Neural crest cell (in vitro differentiated cells): ENCODE measurements at regions not wholly inside any gene's neighbourhood (a gene's known extent, or its start where the extent isn't known, plus 50 kb on each side); places are given as distances from the start of the nearest gene placed in this dataset.
A peak's percentile ranks its signal among the peaks of the same experiment; 100 is the strongest.

Experiments
- DNase-seq: peaks from one replicate; pipeline ENCODE4 v3.0.0; 2021; ENCODE audit warnings: low read depth, mixed read lengths, low spot score
- H3K27ac Mint-ChIP-seq: one replicate; pipeline ENCODE4 v1.8.0; 2021; ENCODE audit warnings: mild to moderate bottlenecking, mixed read lengths; ENCODE audit not compliant: unreplicated experiment
- H3K27me3 Mint-ChIP-seq: 2 replicates; pipeline ENCODE4 v1.8.0; 2021; ENCODE audit warnings: low read depth, mild to moderate bottlenecking, mixed read lengths
- H3K36me3 Mint-ChIP-seq: 2 replicates; pipeline ENCODE4 v1.8.0; 2021; ENCODE audit warnings: low read depth, mild to moderate bottlenecking, mixed read lengths
- H3K4me1 Mint-ChIP-seq: 2 replicates; pipeline ENCODE4 v1.8.0; 2021; ENCODE audit warnings: mixed read lengths
- H3K4me3 Mint-ChIP-seq: one replicate; pipeline ENCODE4 v1.8.0; 2021; ENCODE audit warnings: mild to moderate bottlenecking, mixed read lengths
- H3K9me3 Mint-ChIP-seq: 2 replicates; pipeline ENCODE4 v1.8.0; 2021; ENCODE audit warnings: mixed read lengths
- CTCF ChIP-seq: fragments of 200-600 bp; sonication (generic); conservative IDR thresholded peaks from 2 replicates; pipeline ENCODE4 v1.5.0; 2021; ENCODE audit warnings: antibody characterized with exemption, mild to moderate bottlenecking
- microRNA-seq: library from miRNA; unstranded; fragments of <30 nt; microRNA quantifications from one replicate; pipeline ENCODE4, GENCODE V29; 2020

GRCh38 chr5:149432911-149433401 is 53.9 kb upstream of the IL17B start:
- Mint-ChIP-seq H3K9me3 (no peaks in the 10 kb centered on the region), H3K27ac (no peak overlapping the region), H3K4me3 (no peak overlapping the region), H3K4me1 (peaks cover 9% of the 10 kb centered on the region), H3K36me3 (no peaks in the 10 kb centered on the region), H3K27me3 (no peaks in the 10 kb centered on the region)
- no peak for TF ChIP-seq CTCF
- DNase-seq, result no peak

- no peak overlapping the region for H3K4me3 Mint-ChIP-seq
- H3K4me1 Mint-ChIP-seq, result peaks cover 9% of the 10 kb centered on the region
- H3K9me3 Mint-ChIP-seq, result no peaks in the 10 kb centered on the region
- no peak for TF ChIP-seq CTCF
- no peak overlapping the region for H3K27ac Mint-ChIP-seq
- no peak for DNase-seq
- no peaks in the 10 kb centered on the region for H3K27me3 Mint-ChIP-seq
- H3K36me3 Mint-ChIP-seq, result no peaks in the 10 kb centered on the region
Measured at GRCh38 chr5:149432376-149432775, 53.3 kb upstream of the IL17B start.

- no peak overlapping the region for H3K4me3 Mint-ChIP-seq
- no peaks in the 10 kb centered on the region for H3K36me3 Mint-ChIP-seq
- no peak for DNase-seq
- no peak for TF ChIP-seq CTCF
- no peaks in the 10 kb centered on the region for H3K27me3 Mint-ChIP-seq
- H3K27ac Mint-ChIP-seq, result no peak overlapping the region
- H3K9me3 Mint-ChIP-seq, result no peaks in the 10 kb centered on the region
- peaks cover 6% of the 10 kb centered on the region for H3K4me1 Mint-ChIP-seq
Measured at GRCh38 chr5:149429839-149430721, 51.0 kb upstream of the IL17B start.

Small RNA genes lying in the stretch of these regions (microRNA-seq; reads per million reads assigned to microRNA genes)
- gene MIR145, result 40.3 reads per million, percentile 47 among the genes with 10 or more reads in this experiment
